ENCODE measurements at regions not wholly inside any gene's neighbourhood (a gene's known extent, or its start where the extent isn't known, plus 50 kb on each side); places are given as distances from the start of the nearest gene placed in this dataset.

GRCh38 chr9:91160181-91160580 lies 201.5 kb downstream of the AUH start:
- Mint-ChIP-seq H3K27me3 (no peaks in the 10 kb centered on the region), H3K4me1 (peaks cover 51% of the 10 kb centered on the region), H3K27ac (ENCODE audit: low read depth) (no peak overlapping the region), H3K36me3 (ENCODE audit: insufficient read depth) (peaks cover 2% of the 10 kb centered on the region), H3K9me3 (no peaks in the 10 kb centered on the region), H3K4me3 (no peak overlapping the region)
- no peak for ATAC-seq (replicated peaks; ENCODE audit: extremely low read depth, poor library complexity, severe bottlenecking)
- no peak for DNase-seq (ENCODE audit: low spot score in 2 of 2)

GRCh38 chr9:91160599-91161464 lies 200.9 kb downstream of the AUH start:
- peak in 1 of 2 donors; percentile 9 for DNase-seq (ENCODE audit: low spot score in 2 of 2)
- ATAC-seq (replicated peaks; ENCODE audit: extremely low read depth, poor library complexity, severe bottlenecking) = no peak
- Mint-ChIP-seq H3K4me1 (peaks cover 53% of the 10 kb centered on the region), H3K4me3 (peak overlapping the region; percentile 18), H3K27me3 (no peaks in the 10 kb centered on the region), H3K36me3 (ENCODE audit: insufficient read depth) (peaks cover 2% of the 10 kb centered on the region), H3K9me3 (no peaks in the 10 kb centered on the region), H3K27ac (ENCODE audit: low read depth) (peak overlapping the region; percentile 46)

DNA sequence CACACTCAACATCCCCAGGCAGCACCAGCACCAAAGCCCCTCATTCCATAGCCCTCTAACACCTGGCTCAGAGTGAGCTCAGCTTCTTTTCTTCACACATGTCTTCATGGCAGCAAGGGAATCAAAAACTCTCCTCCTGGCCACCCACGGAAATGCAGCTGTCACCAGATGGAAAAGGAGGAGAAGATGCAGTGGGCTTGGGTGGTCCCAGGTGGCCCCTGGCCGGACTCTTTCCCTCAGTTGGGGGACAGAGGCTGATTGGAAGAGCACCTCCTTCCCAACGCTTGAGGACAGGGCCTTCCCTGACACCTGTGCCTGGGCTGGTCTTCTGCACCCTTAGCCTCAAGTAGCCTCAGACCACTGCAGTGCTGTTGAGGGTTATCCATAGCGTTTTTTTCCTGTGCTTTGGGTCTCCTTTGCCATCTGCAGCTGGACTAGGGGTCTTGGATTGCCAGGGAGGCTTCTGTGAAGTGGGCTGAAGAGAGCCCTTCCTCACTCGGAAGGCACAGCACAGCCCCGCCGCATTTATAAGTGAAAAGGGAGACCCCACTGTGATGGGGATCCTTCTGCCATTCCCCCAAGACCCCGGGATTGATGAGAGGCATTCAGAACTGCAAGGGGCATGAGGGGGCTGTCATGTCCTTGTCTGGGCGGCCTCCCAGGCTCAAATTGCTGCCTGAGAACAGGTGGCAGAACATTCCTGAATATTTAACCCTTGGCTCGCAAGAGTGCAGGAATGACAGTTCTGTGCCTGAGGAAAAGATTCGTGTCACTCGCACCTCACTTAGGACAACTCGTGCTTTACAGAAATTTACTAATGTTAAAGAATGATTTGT lies 200.0 kb downstream of the AUH start:
- H3K4me1 Mint-ChIP-seq = peaks cover 48% of the 10 kb centered on the region
- peak overlapping the region; percentile 79 for H3K4me3 Mint-ChIP-seq
- no peaks in the 10 kb centered on the region for H3K27me3 Mint-ChIP-seq

DNA sequence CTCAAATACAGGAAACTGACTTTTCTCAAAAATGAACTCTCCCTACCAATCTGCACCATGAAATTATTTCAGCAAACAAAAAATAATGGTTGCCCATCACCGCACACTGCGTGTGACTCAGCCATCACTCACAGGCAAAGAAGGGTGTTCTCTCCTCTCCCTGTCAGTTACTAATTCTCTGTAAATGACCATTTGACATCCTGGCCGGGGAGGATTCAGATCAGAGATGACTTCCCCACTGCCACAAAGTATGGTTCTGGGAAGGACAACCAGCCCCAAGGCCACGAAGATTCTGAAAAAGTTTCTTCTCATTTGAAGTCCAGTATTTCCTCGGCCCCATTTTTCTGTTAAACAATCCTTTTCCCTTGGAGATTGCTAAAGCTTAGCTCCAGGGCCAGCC lies 199.4 kb downstream of the AUH start:
- DNase-seq (ENCODE audit: low spot score in 2 of 2) = no peak
- ATAC-seq (replicated peaks; ENCODE audit: extremely low read depth, poor library complexity, severe bottlenecking) = no peak
- no peaks in the 10 kb centered on the region for H3K9me3 Mint-ChIP-seq

More for the DNA sequence above, 200.0 kb downstream of the AUH start:
- Mint-ChIP-seq H3K27ac (ENCODE audit: low read depth) (peak overlapping the region; percentile 89), H3K36me3 (ENCODE audit: insufficient read depth) (peaks cover 2% of the 10 kb centered on the region), H3K9me3 (no peaks in the 10 kb centered on the region)
- ATAC-seq (replicated peaks; ENCODE audit: extremely low read depth, poor library complexity, severe bottlenecking) = no peak
- peak in 1 of 2 donors; percentile 4 for DNase-seq (ENCODE audit: low spot score in 2 of 2)

DNA sequence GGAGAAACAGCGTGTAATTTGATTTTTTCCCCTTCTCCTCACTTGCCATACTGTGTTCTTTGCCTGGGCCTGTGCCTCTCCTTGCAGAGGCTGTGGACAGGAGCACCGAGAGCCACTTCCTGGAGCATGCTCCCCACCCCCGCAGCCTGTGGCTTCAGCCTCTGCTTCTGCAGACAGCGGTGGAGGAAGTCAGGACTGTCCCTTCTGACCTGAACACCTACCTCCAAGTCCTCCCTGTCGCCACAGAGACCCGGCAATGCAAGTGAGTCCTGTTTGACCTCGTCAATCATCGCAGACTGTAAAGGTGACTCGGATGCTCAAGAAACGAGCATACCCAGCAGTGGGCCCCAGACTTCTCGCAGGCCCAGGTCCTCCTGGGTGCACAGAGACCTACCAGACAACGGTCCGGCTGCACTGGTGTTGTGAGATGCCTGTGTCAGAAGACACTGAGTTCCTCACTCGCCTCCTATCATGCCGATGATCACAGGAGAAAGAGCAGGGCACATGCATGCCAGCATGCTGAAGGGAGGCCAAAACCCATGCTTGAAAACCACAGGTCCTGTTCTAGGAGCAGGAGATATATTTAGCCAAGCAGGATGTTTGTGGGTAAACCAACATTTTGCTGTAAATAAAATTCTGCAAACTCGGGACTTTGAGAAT lies 198.8 kb downstream of the AUH start:
- DNase-seq (ENCODE audit: low spot score in 2 of 2) (no peak), ATAC-seq (replicated peaks; ENCODE audit: extremely low read depth, poor library complexity, severe bottlenecking) (peak; percentile 14)
- Mint-ChIP-seq H3K36me3 (ENCODE audit: insufficient read depth) (peaks cover 2% of the 10 kb centered on the region), H3K27ac (ENCODE audit: low read depth) (peak overlapping the region; percentile 89), H3K9me3 (no peaks in the 10 kb centered on the region), H3K27me3 (no peaks in the 10 kb centered on the region), H3K4me1 (peaks cover 45% of the 10 kb centered on the region), H3K4me3 (peak overlapping the region; percentile 79)

More for the DNA sequence above, 199.4 kb downstream of the AUH start:
- Mint-ChIP-seq H3K27me3 (no peaks in the 10 kb centered on the region), H3K4me1 (peaks cover 45% of the 10 kb centered on the region), H3K36me3 (ENCODE audit: insufficient read depth) (peaks cover 2% of the 10 kb centered on the region), H3K27ac (ENCODE audit: low read depth) (peak overlapping the region; percentile 89), H3K4me3 (peak overlapping the region; percentile 79)

DNA sequence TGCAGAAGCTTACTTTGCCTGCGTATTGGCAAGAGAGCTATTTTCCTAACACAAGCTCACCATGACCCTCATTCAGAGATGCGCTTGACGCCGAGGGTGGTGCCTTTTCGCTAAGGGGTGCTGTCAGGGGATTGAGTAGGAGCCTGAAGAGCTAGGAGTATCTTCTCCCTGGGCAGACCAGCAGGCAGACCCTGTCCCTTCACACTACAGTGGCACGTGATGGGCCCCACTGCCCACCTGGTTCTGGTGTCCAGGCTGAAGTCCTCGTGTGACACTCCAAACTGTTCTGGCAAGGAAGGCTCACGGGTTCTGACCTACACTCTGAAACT lies 198.3 kb downstream of the AUH start:
- Mint-ChIP-seq H3K36me3 (ENCODE audit: insufficient read depth) (peaks cover 2% of the 10 kb centered on the region), H3K4me3 (peak overlapping the region; percentile 79), H3K27me3 (no peaks in the 10 kb centered on the region), H3K9me3 (no peaks in the 10 kb centered on the region), H3K4me1 (peaks cover 45% of the 10 kb centered on the region), H3K27ac (ENCODE audit: low read depth) (peak overlapping the region; percentile 89)
- ATAC-seq (replicated peaks; ENCODE audit: extremely low read depth, poor library complexity, severe bottlenecking) (no peak), DNase-seq (ENCODE audit: low spot score in 2 of 2) (no peak)

- peaks cover 45% of the 10 kb centered on the region for H3K4me1 Mint-ChIP-seq
Observed at GRCh38 chr9:91163773-91164471, 197.8 kb downstream of the AUH start.

More at GRCh38 chr9:91163773-91164471, 197.8 kb downstream of the AUH start:
- DNase-seq (ENCODE audit: low spot score in 2 of 2) (no peak), ATAC-seq (replicated peaks; ENCODE audit: extremely low read depth, poor library complexity, severe bottlenecking) (peak; percentile 33)
- Mint-ChIP-seq H3K27me3 (no peaks in the 10 kb centered on the region), H3K4me3 (peak overlapping the region; percentile 79), H3K27ac (ENCODE audit: low read depth) (peak overlapping the region; percentile 75), H3K9me3 (no peaks in the 10 kb centered on the region), H3K36me3 (ENCODE audit: insufficient read depth) (peaks cover 2% of the 10 kb centered on the region)

Measured in central memory CD8-positive, alpha-beta T cell (primary cell).